Amniotic stem cell (primary cell): ENCODE measurements at regions not wholly inside any gene's neighbourhood (a gene's known extent, or its start where the extent isn't known, plus 50 kb on each side); places are given as distances from the start of the nearest gene placed in this dataset.
"Not testable (repeated sequence)": the region's sequence is repeated elsewhere in the genome, so short reads cannot be mapped to it uniquely, and the experiment has no call there.

Source experiments
- DNase-seq: peaks from one replicate; lab custom pipeline; 2025; lab: John Stamatoyannopoulos, UW

- no peak for DNase-seq
Observed at GRCh38 chr18:70420146-70420898, 131.5 kb downstream of the SOCS6 start.

GRCh38 chr18:70419526-70419925 lies 130.7 kb downstream of the SOCS6 start:
- DNase-seq = no peak

- DNase-seq = no peak
Observed at GRCh38 chr18:70418546-70419311, 129.9 kb downstream of the SOCS6 start.

GRCh38 chr18:70417847-70418246 lies 129.0 kb downstream of the SOCS6 start:
- DNase-seq = no peak

- DNase-seq = no peak
Observed at GRCh38 chr18:70416496-70416895, 127.7 kb downstream of the SOCS6 start.

GRCh38 chr18:70415823-70416488 lies 127.1 kb downstream of the SOCS6 start:
- DNase-seq = no peak

GRCh38 chr18:70414315-70414900 lies 125.6 kb downstream of the SOCS6 start:
- no peak for DNase-seq

- DNase-seq = no peak
Observed at GRCh38 chr18:70413455-70413854, 124.6 kb downstream of the SOCS6 start.

- no peak for DNase-seq
Observed at GRCh38 chr18:70411876-70412435, 123.1 kb downstream of the SOCS6 start.

GRCh38 chr18:70411307-70411706 lies 122.5 kb downstream of the SOCS6 start:
- DNase-seq = no peak

GRCh38 chr18:70405052-70405451 lies 116.2 kb downstream of the SOCS6 start:
- no peak for DNase-seq

GRCh38 chr18:70400476-70400875 lies 111.6 kb downstream of the SOCS6 start:
- DNase-seq = no peak

GRCh38 chr18:70398076-70398475 lies 109.2 kb downstream of the SOCS6 start:
- DNase-seq = no peak

GRCh38 chr18:70397259-70397925 lies 108.5 kb downstream of the SOCS6 start:
- DNase-seq = no peak

- DNase-seq = not testable (repeated sequence)
Observed at GRCh38 chr18:70395771-70396170, 106.9 kb downstream of the SOCS6 start.

GRCh38 chr18:70394672-70395071 lies 105.8 kb downstream of the SOCS6 start:
- no peak for DNase-seq

GRCh38 chr18:70390371-70391090 lies 101.7 kb downstream of the SOCS6 start:
- peak; percentile 6 for DNase-seq

GRCh38 chr18:70389036-70389435 lies 100.2 kb downstream of the SOCS6 start:
- DNase-seq = not testable (repeated sequence)

- no peak for DNase-seq
Observed at GRCh38 chr18:70387027-70387426, 98.2 kb downstream of the SOCS6 start.

GRCh38 chr18:70386582-70386981 lies 97.7 kb downstream of the SOCS6 start:
- DNase-seq = no peak

- DNase-seq = no peak
Observed at GRCh38 chr18:70385474-70385873, 96.6 kb downstream of the SOCS6 start.
